ENCODE measurements at regions not wholly inside any gene's neighbourhood (a gene's known extent, or its start where the extent isn't known, plus 50 kb on each side); places are given as distances from the start of the nearest gene placed in this dataset.
"Not testable (repeated sequence)": the region's sequence is repeated elsewhere in the genome, so short reads cannot be mapped to it uniquely, and the experiment has no call there.

- TF ChIP-seq POLR2AphosphoS5, CTCF, POLR2A, EP300 (IDR thresholded peaks at IDR 0.05): not testable (repeated sequence)
Observed at GRCh38 chr9:41679312-41679711, 449.9 kb downstream of the CNTNAP3B start.
